HPDE6-E6E7 (cell line): ENCODE measurements at regions not wholly inside any gene's neighbourhood (a gene's known extent, or its start where the extent isn't known, plus 50 kb on each side); places are given as distances from the start of the nearest gene placed in this dataset.

ENCODE experiments used
- DNase-seq: peaks from one replicate; pipeline ENCODE4 v3.0.0; 2011; ENCODE audit warnings: missing footprints; ENCODE audit errors: extremely low spot score

- DNase-seq: peak; percentile 9
These were observed 155.8 kb upstream of the IRX4 start for GRCh38 chr5:2038321-2039179.

- no peak for DNase-seq
These were observed 154.2 kb upstream of the IRX4 start for GRCh38 chr5:2036885-2037284.

GRCh38 chr5:2032432-2032831 lies 149.7 kb upstream of the IRX4 start:
- no peak for DNase-seq

GRCh38 chr5:2031581-2031980 lies 148.9 kb upstream of the IRX4 start:
- DNase-seq: no peak

- DNase-seq: no peak
These were observed 147.4 kb upstream of the IRX4 start for GRCh38 chr5:2030131-2030530.

- no peak for DNase-seq
These were observed 146.5 kb upstream of the IRX4 start for GRCh38 chr5:2029206-2029605.

- DNase-seq: no peak
These were observed 145.1 kb upstream of the IRX4 start for GRCh38 chr5:2027790-2028189.

- DNase-seq: no peak
These were observed 142.4 kb upstream of the IRX4 start for GRCh38 chr5:2024986-2025721.

GRCh38 chr5:2023196-2023595 lies 140.5 kb upstream of the IRX4 start:
- no peak for DNase-seq

- no peak for DNase-seq
These were observed 139.7 kb upstream of the IRX4 start for GRCh38 chr5:2022436-2022835.

- DNase-seq: no peak
These were observed 138.9 kb upstream of the IRX4 start for GRCh38 chr5:2021484-2022176.

- DNase-seq: no peak
These were observed 138.0 kb upstream of the IRX4 start for GRCh38 chr5:2020730-2021129.

- no peak for DNase-seq
These were observed 137.0 kb upstream of the IRX4 start for GRCh38 chr5:2019716-2020115.

- DNase-seq: no peak
These were observed 135.6 kb upstream of the IRX4 start for GRCh38 chr5:2018390-2018724.

GRCh38 chr5:2017540-2018389 lies 135.0 kb upstream of the IRX4 start:
- no peak for DNase-seq

- DNase-seq: no peak
These were observed 133.2 kb upstream of the IRX4 start for GRCh38 chr5:2015961-2016360.

- DNase-seq: no peak
These were observed 132.6 kb upstream of the IRX4 start for GRCh38 chr5:2015124-2015848.

GRCh38 chr5:2014058-2014610 lies 131.4 kb upstream of the IRX4 start:
- DNase-seq: no peak

- DNase-seq: no peak
These were observed 130.8 kb upstream of the IRX4 start for GRCh38 chr5:2013301-2014057.

- DNase-seq: no peak
These were observed 130.2 kb upstream of the IRX4 start for GRCh38 chr5:2012885-2013284.
